GM04504 (cell line): ENCODE measurements at regions not wholly inside any gene's neighbourhood (a gene's known extent, or its start where the extent isn't known, plus 50 kb on each side); places are given as distances from the start of the nearest gene placed in this dataset.
"Not testable (repeated sequence)": the region's sequence is repeated elsewhere in the genome, so short reads cannot be mapped to it uniquely, and the experiment has no call there.

ENCODE experiments used
- DNase-seq: peaks from one replicate; pipeline ENCODE4 v3.0.0-alpha.2; 2012; ENCODE audit warnings: low read depth

DNA sequence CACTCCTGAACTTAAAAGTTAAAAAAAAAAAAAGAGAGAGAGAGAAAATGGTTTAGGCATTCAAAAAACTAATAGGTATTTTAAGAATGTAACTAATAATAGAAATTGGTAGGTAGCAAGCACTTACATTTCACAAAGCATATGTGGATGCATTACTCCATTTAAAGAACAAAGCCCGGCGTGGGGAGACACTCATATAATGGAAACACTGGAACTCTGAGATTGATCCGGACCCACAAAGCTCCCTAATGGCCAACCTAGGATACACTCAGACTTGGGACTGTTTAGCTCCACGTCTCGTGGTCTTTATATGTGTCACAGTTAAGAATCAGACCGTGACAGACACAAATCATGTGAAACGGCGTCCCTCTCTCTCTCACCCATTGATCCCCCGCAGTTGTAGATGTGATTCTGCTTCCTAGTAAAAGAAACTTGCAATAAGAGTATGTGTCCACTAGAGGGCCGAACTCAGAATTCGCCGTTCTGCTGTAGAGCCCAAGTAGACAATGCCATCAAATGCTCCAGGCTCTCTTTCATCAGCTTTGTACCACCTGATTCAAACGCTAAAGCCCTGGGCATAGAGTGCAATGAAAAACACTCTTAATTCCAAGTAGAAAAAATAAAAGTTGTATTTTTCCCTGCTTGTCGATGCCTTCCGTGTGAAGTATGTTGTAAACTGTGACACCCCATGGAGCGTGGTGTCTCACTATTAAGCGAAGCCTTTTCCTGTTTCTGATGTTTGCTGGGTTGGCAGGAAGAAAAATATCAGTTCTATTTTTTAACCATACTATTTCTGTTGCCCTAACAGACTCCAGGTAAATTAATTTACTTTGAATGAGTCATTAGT is 429.0 kb upstream of the MTPN start:
- peak; percentile 28 for DNase-seq

DNA sequence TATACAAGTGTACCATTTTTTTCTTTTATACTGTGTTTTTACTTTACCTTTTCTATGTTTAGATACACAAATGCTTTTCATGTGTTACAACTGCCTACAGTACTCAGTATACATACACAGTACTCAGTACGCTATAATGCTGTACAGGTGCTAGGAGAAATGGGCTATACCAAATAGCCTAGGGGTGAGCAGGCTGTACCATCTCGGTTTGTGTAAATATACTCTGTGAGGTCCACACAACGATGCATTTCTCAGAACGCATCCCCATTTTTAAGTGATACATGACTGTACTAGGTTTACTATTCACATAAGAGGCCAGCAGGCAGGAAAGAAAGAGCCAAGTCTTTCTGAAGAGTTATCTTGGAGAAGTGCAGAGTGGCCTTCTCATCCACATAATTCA is 426.4 kb upstream of the MTPN start:
- no peak for DNase-seq

- no peak for DNase-seq
Observed at GRCh38 chr7:136400877-136401276, 423.7 kb upstream of the MTPN start.

GRCh38 chr7:136399385-136399784 is 422.2 kb upstream of the MTPN start:
- no peak for DNase-seq

- no peak for DNase-seq
Observed at GRCh38 chr7:136392856-136393255, 415.7 kb upstream of the MTPN start.

DNA sequence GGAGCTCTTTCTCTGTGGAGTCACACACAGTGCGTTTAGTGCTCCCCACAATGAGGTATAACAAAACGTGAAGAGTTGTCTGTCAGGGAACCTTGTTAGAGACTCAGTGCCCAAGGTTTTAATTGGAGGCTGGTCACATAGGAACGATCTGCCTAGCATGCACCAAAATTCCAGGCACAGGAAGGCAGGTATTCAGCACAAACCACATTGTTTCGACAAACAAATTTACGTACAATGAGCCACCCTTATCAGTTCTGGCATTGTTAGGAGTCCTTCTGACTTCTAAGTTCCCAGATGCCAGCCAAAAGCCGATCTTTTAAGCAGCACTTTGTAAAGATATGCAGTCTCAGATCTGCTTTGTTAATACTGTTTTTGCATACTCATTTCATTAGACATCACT is 414.2 kb upstream of the MTPN start:
- DNase-seq, result no peak

- no peak for DNase-seq
Observed at GRCh38 chr7:136389933-136390332, 412.8 kb upstream of the MTPN start.

DNA sequence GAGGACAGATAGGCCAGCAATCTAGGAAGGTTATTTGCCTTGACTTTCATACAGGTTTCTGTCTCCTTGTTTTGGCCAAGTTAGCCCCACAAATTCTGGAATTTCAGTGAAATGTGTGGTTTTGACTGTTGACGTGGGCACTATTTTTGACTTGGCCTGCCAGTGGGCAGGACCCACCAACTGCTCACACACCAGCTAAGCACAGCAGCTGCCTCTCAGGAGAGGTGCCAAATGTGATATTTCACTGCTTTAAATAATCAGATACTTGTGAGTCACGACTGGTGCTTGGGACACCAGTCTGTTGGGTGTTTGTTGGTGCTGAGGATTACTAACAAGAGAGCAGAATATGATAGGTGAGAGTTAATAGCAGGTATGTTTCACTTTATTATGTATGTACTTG is 409.7 kb upstream of the MTPN start:
- no peak for DNase-seq

GRCh38 chr7:136371409-136371808 is 394.2 kb upstream of the MTPN start:
- not testable (repeated sequence) for DNase-seq

DNA sequence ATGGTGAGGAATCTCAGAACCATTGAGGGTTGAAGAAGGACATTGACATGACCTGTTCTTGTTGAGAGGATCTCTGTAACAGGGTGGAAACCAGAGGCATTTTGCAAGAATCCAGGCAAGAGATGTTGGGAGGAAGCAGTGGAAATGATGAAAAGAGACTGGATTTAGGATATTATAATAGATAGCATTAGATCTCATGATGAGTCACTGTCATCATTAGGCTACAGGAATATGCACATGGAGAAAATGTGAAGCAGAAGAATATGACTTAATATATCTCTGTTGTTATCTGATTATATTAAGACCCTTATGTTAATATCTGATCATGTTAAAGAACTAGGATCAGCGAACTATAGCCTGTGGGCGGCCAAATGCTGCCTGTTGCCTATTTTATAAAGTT is 393.0 kb upstream of the MTPN start:
- DNase-seq, result no peak

DNA sequence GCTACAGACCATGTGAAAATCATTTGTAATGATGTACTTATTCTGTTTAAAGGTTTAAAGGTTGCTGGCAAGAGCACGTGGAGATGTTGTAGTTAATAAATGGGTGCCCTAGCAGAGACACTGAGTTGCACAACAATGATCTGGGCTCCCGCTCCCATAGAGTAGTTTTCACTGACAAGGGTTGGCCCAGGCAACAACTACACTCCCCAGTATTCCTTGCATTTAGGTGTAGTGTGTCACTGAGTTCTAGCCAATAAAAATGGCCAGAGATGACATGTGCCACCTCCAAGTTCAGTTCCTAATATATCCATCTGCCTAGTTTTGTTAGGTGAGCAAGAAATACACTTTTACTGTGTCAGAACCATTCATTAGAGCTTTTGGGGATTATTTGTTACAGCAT is 392.1 kb upstream of the MTPN start:
- DNase-seq, result no peak

- no peak for DNase-seq
Observed at GRCh38 chr7:136359333-136359903, 382.3 kb upstream of the MTPN start.

GRCh38 chr7:136353287-136353686 is 376.1 kb upstream of the MTPN start:
- no peak for DNase-seq

GRCh38 chr7:136348542-136349192 is 371.5 kb upstream of the MTPN start:
- no peak for DNase-seq

- DNase-seq, result no peak
Observed at GRCh38 chr7:136348142-136348541, 371.0 kb upstream of the MTPN start.

DNA sequence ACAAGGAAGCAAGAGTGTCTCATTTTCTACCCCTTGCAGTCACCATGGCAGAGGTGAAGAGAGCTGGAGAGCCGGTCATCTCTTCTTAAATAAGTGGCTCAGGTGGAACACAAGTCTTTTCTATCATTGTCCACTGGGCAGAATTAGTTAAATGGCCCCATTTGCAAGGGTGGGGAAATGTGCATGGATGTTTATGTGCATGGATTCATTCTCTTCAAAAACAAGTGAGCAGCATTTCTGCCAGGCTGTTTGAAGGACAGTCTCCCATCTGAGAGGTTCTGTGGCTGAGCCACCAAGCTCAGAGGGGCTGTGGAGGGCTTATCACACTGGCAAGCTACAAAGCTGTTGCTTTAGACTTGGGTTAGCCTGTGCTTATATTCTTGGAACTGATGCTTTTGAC is 370.3 kb upstream of the MTPN start:
- DNase-seq, result no peak

GRCh38 chr7:136342251-136342650 is 365.1 kb upstream of the MTPN start:
- no peak for DNase-seq

DNA sequence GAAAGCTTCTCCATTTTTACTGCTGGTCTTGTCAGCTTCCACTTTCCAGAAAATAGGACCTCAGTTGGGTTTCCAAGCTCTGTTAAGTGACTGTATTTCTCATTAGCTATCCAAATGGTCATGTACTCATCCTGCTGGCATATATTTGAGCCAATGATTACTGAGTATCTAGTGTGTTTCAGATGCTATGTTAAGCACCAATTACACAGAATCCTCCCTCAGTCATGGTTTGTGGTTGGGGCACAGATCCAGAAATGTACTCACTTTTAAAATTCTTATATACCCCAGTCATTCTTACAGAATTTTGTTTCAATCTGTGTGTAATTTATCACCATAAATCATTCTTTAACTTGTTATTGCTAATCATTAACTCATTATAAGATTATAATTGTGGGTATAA is 362.3 kb upstream of the MTPN start:
- no peak for DNase-seq

DNA sequence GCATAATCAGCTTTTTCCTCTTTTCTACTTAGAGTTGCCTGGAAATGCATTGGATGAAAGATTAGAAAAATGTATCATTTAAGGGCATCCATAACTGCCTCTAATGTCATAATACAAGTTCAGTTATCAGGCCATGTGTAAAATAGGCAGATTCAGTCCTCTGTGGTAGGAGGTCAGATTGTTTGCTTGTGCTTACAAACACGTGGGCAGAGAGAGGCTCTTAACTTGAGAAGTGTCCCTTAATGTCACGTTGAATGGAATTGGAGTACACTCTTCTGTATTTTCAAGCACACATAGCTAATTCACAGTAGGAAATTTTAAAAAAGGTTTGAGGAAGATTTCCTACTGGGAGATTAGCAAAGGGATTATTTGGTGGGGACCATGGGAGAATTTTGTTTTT is 359.8 kb upstream of the MTPN start:
- DNase-seq, result no peak

GRCh38 chr7:136333636-136334035 is 356.5 kb upstream of the MTPN start:
- DNase-seq, result no peak

DNA sequence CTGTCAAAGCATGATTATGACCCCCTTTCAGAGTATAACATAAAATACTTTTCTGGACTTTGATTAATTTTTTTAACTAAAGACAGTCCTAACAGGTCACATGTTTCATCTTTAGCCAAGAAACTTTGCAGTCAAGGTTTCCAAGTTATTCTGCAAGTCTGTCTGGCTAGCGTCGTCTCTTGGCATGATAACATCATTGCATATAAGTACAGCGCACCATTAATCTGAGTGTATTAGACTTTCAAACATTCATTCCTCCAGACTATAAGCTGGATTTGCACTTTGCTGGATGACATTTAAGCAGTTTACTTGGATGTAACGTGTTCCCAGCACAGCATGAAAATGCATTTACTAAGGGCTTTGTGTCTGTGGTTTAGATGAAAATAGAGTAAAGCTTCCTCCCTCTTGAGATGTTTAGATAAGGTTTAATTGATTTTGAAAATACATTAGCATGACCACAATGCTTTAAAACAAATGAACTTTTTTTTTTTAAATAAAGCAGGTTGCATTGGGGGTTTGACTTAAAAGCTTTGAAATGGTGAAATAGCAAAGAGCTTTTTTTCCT is 349.0 kb upstream of the MTPN start:
- no peak for DNase-seq

- DNase-seq, result no peak
Observed at GRCh38 chr7:136325578-136325977, 348.4 kb upstream of the MTPN start.

- no peak for DNase-seq
Observed at GRCh38 chr7:136325027-136325426, 347.9 kb upstream of the MTPN start.
